HG03442 (cell line): ENCODE measurements at regions not wholly inside any gene's neighbourhood (a gene's known extent, or its start where the extent isn't known, plus 50 kb on each side); places are given as distances from the start of the nearest gene placed in this dataset.

ENCODE experiments used
- ATAC-seq: cut with Tn5 transposase; IDR thresholded peaks from one replicate; pipeline ENCODE4 v1.9.1; 2021; ENCODE audit warnings: mild to moderate bottlenecking, moderate library complexity; ENCODE audit not compliant: unreplicated experiment

DNA sequence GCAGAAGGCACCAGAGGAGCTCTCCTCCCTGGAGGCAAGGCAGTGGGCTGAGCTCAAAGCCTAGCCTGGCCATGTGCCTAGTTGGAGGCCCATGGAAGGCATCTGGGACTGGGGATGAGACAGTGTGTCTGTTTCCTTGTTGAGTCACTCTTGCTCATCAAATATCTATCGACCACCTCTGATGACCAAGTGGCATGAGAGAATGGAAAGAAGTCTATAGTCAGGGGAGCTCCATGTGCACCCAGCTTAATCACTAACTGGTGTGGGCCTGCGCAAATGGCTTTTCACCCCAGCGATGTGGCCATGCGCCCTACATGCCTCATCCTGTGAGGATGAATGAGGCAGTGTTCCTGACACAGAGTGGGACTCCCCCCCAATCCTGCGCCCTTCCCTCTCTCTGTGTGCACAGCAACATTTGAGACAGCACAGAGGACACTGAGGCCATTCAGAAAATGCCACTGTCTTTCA, 229.9 kb downstream of the RPS24 start:
- no peak for ATAC-seq

DNA sequence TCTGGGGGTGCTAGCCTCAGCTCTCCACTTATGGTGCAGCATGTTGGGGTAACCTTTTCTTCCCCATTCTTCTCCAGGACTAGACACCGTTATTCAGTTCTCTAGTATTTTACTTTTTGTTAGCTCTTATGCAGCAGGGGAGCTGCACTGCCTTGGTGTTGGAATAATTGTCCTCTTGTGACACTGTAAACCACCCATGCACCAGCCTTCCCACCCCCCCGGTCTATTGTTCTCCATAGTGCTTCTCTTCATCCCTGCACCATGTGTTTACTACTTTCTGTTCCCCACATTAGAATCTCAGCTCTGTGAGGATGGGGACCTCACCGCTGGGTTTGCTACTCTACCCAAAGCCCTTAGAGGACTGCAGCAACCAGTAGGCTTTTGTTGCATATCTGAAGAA, 230.7 kb downstream of the RPS24 start:
- ATAC-seq: no peak

DNA sequence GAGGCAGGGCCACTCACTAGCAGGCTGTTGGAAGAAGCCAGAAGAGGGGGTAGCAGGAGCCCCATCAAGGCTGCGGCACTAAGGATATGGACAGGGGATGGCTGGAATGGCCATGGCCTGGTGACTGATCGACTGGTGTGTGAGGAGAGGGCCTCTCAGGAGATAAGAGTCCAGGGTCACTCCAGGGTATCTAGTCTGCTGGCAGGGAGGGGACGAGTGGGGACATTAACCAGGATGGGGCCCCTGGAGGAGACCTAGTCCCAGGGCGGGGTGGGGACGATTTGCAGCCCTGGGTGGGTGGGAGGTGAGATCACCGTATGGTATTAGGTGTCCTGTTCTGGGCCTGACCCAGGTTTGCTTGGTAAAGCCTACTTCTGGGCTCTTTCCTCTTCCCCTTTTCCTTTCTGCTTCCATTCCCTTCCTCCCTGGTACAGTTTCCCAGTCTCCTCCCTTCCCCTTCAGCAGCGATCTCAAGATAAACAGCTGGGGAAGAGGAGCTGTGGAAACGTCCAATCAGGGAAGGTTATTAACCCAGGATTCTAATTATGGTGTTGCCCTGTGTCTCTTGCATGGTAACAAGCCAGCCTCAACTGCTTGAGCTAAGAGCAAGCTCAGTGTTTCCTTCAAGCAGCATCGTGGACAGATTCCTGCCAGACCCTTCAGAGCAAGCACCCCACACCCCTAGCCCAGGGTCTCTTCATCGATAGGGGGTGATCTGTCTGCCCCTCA, 233.2 kb downstream of the RPS24 start:
- no peak for ATAC-seq

DNA sequence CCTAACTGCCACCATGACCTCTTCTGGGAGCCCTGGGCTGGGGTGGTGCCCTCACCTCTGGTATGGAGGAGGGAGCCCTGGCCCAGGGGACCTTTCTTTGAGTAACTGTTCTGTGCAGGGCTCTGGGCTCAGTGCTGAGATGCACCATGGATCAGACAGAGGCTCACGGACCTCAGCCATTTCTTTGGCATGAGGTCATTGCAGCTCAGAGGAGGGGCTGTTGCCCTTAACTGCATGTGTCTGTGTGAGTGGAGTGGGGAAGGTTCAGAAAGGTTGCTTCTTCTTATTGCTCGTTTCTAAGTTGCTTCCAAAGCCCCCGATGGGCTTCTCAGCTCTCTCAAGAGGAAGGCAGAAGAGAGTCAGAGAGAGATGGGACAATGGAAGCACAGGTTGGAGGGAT, 233.9 kb downstream of the RPS24 start:
- ATAC-seq: no peak

DNA sequence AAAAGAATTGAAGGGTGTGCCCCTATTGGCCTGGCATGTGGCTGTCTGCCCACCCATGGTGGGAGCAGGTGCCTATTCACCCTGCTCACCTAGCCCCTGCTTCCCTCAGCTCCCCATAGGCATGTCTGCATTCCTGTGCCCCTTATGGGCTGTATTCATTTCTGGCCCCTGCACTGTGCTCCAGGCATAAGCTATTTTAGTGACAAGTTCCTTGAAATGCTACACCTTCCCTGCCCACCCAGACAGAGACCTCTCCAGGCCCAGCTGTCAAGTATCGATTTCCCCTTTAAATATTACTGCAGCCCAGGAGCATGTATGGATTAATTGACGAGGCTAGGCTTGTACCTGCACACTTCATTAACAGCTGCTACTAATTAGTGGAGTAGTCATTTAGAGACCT, 235.4 kb downstream of the RPS24 start:
- no peak for ATAC-seq

DNA sequence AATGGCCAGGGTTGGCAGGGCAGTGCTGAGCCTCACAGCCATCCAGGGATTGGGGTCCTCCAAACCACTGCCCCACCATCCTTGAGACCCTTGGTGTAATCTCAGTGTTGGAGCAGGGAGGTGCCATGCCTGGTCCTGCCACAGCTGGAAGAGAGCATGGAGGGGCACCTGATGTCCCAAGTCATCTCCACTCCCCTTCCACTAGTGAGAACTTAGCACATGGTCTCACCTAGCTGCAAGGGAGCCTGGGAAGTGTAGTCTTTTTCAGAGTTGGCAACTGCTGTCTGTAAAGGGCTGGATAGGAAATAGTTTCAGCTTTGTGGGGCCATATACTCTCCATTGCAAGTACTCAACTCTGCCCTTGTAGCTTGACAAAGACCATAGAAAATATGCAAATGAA, 238.7 kb downstream of the RPS24 start:
- no peak for ATAC-seq

DNA sequence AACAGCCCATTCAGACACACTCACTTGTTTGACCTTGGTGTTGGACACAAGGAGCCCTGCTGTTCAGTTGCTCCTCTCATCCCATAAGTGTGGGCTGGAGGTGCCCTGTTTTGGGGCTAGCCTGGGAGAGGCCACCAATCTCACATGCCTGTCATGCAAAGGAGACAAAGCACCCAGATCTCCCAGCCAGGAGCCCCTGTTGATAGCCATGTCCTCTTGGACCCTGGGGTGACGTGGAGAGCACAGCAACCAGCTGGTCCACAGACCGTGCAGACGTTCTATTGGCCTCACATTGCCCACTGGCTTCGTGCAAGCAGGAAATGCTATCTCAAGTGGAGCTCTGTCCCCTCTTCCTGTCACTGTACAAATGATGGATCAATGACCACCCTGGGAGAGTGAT, 240.8 kb downstream of the RPS24 start:
- no peak for ATAC-seq

DNA sequence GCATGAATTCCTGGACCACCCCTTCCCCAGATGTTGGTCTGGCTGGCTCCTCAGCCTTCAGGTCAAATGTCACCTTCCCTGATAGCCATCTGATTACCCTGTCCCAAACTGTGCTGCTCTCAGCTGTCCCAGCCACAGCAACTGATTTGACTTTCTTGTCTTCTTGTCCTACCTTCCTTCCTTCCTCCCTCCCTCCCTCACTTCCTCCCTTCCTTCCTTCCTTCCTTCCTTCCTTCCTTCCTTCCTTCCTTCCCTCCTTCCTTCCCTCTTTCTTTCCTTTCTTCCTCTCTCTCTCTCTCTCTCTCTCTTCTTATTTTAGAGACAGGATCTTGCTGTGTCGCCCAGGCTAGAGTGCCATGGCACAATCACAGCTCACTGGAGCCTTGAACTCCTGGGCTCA, 242.5 kb downstream of the RPS24 start:
- ATAC-seq: no peak

DNA sequence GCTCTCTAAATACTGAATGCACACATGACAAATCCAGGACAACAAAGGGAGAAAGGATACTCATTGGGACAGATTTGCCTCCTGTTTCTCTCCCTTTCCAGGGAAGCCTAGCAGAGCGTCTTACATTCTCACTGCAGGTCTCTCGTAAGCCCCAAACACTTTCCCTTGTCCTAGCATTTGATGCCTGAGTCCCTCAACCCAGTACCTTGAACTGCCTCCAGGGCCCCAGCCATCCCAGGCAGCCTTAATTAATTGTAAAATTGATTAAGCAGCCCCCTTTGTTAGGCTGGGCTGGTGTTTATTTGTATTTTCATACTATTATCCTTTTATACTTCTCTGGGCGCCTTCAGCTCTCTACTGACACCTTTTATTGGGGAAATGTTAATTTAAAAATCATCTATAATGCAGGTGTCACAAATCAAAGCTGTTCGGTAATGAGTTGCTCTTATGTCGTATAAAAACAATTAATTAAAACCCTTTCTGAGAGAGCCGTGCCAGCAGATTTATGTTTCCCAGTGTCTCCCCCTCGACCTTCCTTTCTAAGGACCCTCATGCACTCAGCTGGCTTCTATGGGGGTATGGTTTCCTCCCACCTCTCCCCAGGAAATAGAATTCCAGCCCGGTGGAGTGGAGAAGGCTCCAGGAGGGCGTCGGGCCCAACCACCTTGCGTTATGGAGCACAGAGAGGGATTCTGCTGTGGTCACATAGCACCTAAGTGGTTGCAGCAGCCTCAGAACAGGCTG, 243.8 kb downstream of the RPS24 start:
- no peak for ATAC-seq

DNA sequence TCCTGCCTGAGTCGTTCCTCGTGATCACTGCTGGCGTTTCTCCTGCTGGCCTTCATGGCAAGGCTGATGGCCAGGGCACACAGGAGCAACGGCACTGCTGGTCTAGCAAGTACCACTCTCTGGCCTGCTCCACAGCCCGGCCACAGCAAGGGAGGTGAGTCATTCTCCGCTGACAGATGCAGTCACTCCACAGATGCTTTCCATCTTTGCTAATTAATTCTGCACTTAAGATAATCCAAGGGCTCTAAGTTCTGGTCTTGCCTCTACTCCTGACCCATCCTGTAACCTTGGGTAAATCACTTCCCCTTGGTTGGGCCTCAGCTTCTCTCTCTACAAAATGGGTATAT, 244.4 kb downstream of the RPS24 start:
- ATAC-seq: no peak

DNA sequence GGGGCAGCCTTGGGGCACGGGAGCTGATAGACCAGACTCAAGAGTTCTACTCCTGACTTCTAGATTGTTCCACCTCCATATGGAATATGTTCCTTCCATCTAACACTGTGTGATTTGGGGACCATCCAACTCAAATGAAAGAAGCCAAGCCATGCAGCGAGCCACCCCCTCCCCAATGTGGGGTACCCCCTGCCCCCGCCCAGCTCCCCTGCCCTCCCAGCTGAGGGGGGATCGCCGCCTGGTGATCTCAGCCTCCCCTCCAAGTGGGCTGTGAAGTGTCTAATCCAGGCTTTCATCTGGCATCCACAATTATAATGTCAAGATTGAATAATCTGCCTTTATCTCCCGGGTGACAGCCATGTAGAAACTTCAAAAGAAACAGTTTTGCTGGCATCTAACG, 246.1 kb downstream of the RPS24 start:
- ATAC-seq: no peak

DNA sequence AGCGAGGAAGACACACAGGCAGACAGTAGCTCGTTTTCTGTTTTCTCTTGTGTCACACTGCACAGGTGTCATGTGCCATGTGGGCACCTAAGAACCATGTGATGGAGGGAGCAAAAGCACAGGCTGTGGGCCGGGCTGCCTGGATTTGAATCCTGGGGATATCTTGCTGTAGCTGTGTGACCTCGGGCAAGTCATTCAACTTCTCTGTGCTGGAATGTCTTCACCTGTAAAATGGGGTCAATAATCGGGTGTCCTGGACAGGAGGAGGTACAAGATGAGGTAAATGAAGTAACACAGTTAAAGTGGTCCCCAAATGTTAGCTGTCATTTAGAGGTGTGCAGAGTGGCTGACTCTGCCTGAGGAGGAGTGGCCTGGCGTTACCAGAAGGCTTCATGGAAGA, 246.9 kb downstream of the RPS24 start:
- ATAC-seq: no peak

DNA sequence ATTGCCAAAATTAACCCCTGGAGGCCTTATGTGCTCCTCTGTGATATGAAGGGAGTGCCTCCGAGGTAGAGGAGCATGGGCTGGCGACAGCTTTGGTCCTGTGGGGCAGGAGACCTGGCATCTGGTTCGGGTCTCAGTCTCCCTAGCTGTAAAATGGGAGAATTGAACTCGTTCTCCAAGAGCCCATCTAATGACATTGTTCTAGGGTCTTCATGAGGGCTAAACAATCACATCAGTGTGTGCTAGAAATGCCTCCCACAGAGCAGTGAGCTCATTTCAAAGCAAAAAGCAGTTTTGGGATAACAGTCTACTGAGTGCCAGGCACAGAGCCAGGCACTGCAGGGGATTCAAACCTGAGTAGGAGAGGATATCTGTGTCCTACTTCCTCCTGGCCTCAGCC, 248.0 kb downstream of the RPS24 start:
- ATAC-seq: no peak

DNA sequence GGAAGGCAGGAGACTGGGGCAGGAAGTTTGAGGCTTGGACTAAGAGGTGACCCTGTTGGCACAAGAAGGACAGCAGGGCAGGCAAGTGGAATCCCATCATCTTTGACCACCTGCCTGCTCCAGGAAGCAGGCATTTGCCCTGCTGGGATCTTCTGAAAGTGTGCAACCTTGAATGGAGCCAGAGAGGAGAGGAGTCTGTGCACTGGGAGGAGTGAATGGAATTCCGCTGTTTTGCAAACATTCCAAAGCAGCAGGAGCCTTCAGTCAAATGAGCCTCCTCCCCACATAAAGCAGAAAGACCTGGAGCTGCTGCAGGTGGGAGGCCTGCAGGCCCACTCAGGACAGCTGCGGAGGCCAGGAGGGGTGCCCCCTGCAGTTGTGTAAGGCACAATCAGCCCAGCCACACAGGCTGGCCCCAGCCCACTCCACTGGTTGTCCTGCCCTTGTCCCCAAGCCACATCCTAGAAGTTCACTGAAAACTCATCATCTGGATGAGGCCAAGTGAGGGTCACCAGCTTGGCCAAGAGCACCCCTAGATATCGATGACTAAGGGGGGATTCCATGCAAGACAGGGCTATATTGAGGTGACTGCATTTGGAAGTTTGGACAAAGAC, 249.5 kb downstream of the RPS24 start:
- ATAC-seq: no peak

DNA sequence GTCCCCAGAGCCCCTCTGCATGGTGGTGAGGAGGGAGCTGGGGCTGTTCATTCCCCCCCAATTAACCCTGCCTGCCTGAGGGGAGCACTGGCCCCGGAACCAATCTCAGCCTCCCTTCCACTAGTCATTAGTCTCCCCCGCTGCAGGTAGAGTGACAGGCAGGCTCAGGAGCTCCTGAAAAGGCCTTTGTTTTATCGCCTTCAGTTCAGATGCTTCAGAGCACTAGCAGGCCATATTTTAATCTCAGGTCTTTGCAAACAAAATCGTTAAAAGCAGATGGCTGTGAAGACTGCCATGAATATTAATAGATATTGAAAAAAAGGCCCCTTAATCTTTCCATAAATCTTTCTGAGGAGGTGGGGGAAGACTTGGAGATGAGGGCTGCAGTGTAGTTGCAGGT, 250.7 kb downstream of the RPS24 start:
- ATAC-seq: no peak

DNA sequence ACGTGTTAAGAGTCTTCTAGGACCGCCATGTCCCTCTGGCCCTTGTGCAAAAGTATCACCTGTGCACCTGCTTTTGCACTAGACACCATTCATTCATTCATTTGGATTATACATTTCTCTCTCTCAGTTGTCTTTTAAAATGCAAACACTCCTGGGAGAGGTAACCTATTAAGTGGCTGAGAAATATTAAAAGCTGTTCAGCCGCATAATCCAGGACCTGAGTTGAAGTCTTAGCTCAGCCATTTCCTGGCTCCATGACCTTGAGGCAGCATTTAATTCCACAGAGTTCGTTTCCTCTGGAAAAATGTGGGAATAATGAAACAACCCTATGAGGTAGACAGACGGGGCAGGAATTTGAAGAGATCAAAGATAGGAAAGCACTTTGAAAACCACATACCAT, 251.6 kb downstream of the RPS24 start:
- no peak for ATAC-seq

DNA sequence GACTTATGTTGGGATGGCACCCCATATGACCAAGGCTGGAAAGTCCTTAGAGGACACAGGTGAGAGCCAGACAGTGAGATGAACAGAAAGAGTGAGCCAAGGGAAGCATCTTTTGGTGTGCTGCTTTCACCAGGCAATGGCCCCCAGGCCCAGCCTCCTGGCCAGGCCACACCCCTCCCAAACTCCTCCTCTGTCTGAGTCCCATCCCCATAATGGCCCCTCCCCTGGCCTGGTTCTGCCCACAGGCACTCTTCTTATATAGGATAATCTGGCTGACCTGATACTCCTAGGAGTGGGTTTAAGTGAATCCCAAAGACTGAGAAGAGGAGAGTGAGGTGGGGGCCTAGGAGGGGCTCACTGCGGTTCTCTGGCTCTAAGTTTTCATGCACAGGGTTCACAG, 252.5 kb downstream of the RPS24 start:
- ATAC-seq: no peak

DNA sequence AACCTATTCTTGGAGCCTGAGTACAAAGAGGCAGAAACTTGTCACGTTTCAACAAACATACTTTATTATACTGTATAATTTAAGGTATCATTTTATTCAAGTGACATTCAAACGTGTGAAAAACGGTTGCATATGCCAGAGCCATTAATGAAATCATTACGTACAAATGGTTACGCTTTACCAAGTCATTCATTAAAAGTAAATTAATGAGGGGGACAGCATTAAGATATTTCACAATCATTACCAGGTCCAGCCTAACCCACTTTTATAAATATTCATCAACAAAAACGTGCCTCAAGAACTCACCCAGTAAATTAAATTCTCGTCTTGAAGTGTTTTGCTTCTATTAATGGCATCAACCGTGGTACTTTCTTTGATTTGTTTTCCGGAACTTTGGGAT, 253.0 kb downstream of the RPS24 start:
- ATAC-seq: no peak

DNA sequence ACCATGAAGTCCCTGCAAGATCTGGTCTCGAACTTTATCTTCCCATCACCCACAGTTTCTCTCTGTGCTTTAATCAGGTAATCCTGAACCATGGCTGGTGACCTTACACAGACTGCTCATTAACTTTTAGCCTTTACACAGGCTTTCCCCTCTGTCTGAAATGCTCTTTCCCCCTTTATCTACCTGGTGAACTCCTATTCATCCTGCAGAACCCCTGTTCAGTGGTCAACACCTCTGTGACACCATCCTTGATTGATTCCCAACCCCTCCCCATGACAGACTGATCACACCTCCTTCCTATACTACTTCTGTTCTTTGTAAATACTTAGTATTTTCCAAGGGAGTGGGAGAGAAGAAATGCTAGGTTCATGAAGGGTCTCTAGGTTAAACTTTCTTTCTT, 254.0 kb downstream of the RPS24 start:
- ATAC-seq: no peak

DNA sequence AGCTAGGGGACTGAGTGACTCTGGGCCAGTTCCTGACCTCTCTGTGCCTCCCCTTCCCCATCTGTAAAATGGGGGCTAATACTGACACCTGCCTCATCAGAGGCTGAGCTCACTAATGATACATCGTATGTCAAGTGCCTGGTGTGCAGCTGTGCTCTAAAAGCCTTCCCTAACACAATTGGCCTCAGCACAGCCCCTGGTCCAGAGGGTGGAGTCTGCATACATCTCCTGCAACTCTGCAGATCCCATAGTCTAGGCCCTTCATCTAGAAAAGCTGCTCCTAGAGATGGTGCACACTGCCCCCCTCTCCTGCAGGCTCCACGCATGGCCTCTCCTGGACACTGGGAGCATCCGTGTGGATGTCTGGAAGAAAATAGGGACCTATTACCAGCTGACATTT, 255.0 kb downstream of the RPS24 start:
- ATAC-seq: no peak

DNA sequence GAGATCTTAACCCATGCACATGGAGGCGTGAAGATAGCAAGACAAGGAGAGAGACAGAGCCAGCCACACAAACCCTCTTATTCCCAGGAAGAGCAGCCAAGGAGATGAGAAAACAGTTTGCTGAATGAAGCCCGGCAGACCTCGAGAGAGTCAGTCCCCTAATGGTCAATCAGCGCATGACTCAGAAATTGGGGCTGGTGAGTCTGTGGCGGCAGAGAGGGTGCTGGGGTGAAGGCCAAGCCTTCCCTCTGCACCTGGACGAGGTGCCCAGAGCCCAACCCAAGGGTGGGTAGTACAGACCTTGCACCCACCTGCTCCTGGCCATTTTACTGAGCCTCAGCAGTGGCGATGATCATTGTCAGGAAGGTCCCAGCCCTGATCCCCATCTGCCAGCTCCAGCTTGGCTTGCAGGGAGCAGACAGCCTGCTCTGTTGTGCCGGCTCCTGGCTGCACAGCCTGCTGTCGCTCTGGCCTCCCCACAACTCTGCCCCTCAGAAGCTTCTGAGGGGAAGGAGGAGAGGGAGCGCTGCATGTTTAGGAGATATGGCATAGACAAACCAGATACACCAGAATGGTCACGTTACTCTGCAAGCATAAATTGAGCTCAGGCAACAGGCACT, 256.6 kb downstream of the RPS24 start:
- ATAC-seq: no peak

DNA sequence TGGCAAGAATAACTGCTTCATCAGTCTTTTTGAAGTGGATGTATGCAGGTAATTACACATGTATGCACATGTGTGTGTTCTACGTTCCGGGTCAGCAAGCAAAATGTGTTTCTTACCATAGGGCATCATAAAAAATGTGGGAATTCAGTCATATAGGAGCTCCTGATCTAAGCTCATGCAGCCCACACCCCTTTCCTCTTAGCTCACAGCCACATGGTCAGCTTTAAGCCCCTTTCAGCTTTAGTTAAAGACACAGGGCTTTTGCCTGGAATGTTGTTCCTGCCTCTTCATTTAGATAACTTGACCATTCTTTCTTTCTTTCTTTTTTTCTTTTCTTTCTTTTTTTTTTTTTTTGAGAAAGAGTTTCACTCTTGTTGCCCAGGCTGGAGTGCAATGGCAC, 258.1 kb downstream of the RPS24 start:
- ATAC-seq: no peak
